Adrenal gland (tissue), 5 donors: ENCODE measurements at regions not wholly inside any gene's neighbourhood (a gene's known extent, or its start where the extent isn't known, plus 50 kb on each side); places are given as distances from the start of the nearest gene placed in this dataset.

Experiments used
- POLR2A ChIP-seq, 2 donors: fragments of 450-650 bp; IDR thresholded peaks; one replicate each; pipeline ENCODE4 v1.6.1; 2017; ENCODE audit warnings: antibody characterized with exemption in 2 of 2, mild to moderate bottlenecking in 2 of 2, moderate library complexity in 1 of 2
- TF ChIP-seq, protein P1 (sequence below), 6 experiments: fragments of 450-650 bp in 4 of 6; fragments of 200-600 bp in 2 of 6; sonication (generic) in 1 of 6; IDR thresholded peaks; 1 replicate in 5 of 6; 2 replicates in 1 of 6; pipeline versions ENCODE4 v1.5.1 to v1.8.0; 2016 to 2021; ENCODE audit warnings: antibody characterized with exemption in 6 of 6, mild to moderate bottlenecking in 2 of 6, moderate library complexity in 1 of 6
- donor health status: DM: no; HTN: no; CAD: no.

- TF ChIP-seq POLR2A (IDR thresholded peaks at IDR 0.05): no peak
- TF ChIP-seq, protein P1, sequence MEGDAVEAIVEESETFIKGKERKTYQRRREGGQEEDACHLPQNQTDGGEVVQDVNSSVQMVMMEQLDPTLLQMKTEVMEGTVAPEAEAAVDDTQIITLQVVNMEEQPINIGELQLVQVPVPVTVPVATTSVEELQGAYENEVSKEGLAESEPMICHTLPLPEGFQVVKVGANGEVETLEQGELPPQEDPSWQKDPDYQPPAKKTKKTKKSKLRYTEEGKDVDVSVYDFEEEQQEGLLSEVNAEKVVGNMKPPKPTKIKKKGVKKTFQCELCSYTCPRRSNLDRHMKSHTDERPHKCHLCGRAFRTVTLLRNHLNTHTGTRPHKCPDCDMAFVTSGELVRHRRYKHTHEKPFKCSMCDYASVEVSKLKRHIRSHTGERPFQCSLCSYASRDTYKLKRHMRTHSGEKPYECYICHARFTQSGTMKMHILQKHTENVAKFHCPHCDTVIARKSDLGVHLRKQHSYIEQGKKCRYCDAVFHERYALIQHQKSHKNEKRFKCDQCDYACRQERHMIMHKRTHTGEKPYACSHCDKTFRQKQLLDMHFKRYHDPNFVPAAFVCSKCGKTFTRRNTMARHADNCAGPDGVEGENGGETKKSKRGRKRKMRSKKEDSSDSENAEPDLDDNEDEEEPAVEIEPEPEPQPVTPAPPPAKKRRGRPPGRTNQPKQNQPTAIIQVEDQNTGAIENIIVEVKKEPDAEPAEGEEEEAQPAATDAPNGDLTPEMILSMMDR (IDR thresholded peaks at IDR 0.05): no peak
These were observed 248.9 kb downstream of the LRFN2 start for GRCh38 chr6:40338306-40338705.
